Fibroblast of lung (primary cell): ENCODE measurements at regions not wholly inside any gene's neighbourhood (a gene's known extent, or its start where the extent isn't known, plus 50 kb on each side); places are given as distances from the start of the nearest gene placed in this dataset.

Source experiments
- DNase-seq, 2 donors: peaks; one replicate each; pipeline versions ENCODE4 v3.0.0 to v3.0.0-alpha.2; 2010; ENCODE audit warnings: low read depth in 2 of 2
- H2AFZ ChIP-seq: 2 replicates; pipeline ENCODE4 v1.5.1; 2012; ENCODE audit warnings: low read length, control low read depth, inconsistent platforms
- H3K27ac ChIP-seq: 2 replicates; pipeline ENCODE4 v1.5.1; 2011; ENCODE audit warnings: low read length, control low read depth; ENCODE audit not compliant: insufficient read depth
- H3K27me3 ChIP-seq: 2 replicates; pipeline ENCODE4 v1.5.1; 2011; ENCODE audit warnings: mild to moderate bottlenecking, low read length; ENCODE audit not compliant: control insufficient read depth, insufficient read depth
- H3K36me3 ChIP-seq: 2 replicates; pipeline ENCODE4 v1.5.1; 2011; ENCODE audit warnings: low read length; ENCODE audit not compliant: control insufficient read depth, insufficient read depth
- H3K4me1 ChIP-seq: 2 replicates; pipeline ENCODE4 v1.5.1; 2011; ENCODE audit warnings: low read length; ENCODE audit not compliant: control insufficient read depth, insufficient read depth; ENCODE audit errors: extremely low read depth
- H3K4me2 ChIP-seq: 2 replicates; pipeline ENCODE4 v1.5.1; 2011; ENCODE audit warnings: low read length, control low read depth; ENCODE audit not compliant: insufficient read depth; ENCODE audit errors: extremely low read depth
- H3K4me3 ChIP-seq, 4 experiments: fragments of 200-600 bp in 1 of 4; sonication (generic) in 1 of 4; replicated peaks in 1 of 4; 2 replicates each; pipeline ENCODE4 v1.5.1; 2011 to 2016; ENCODE audit warnings: low read length in 4 of 4, low read depth in 3 of 4, mild to moderate bottlenecking in 3 of 4, control low read depth in 2 of 4, inconsistent platforms in 1 of 4, mixed read lengths in 1 of 4; ENCODE audit not compliant: insufficient read depth in 1 of 4; ENCODE audit errors: control extremely low read depth in 1 of 4
- H3K79me2 ChIP-seq: 2 replicates; pipeline ENCODE4 v1.5.1; 2012; ENCODE audit warnings: mild to moderate bottlenecking, low read length, inconsistent platforms; ENCODE audit not compliant: control insufficient read depth, insufficient read depth
- H3K9ac ChIP-seq: 2 replicates; pipeline ENCODE4 v1.5.1; 2011; ENCODE audit warnings: mild to moderate bottlenecking, low read length, control low read depth; ENCODE audit not compliant: insufficient read depth
- H3K9me3 ChIP-seq: 2 replicates; pipeline ENCODE4 v1.5.1; 2012; ENCODE audit warnings: low read depth, low read length; ENCODE audit not compliant: control insufficient read depth, insufficient read depth
- H4K20me1 ChIP-seq: 2 replicates; pipeline ENCODE4 v1.5.1; 2011; ENCODE audit warnings: low read length; ENCODE audit not compliant: control insufficient read depth, insufficient read depth; ENCODE audit errors: extremely low read depth
- CTCF ChIP-seq, 2 donors: IDR thresholded peaks in 1 of 2; conservative IDR thresholded peaks in 1 of 2; 1 replicate in 1 of 2; 2 replicates in 1 of 2; pipeline ENCODE4 v1.5.1; 2011 to 2012; ENCODE audit warnings: low read length in 2 of 2, control low read depth in 1 of 2, inconsistent platforms in 1 of 2, low read depth in 1 of 2, mild to moderate bottlenecking in 1 of 2
- EZH2 ChIP-seq: IDR thresholded peaks from 2 replicates; pipeline ENCODE4 v1.5.1; 2012; ENCODE audit warnings: low read length, control low read depth, mild to moderate bottlenecking; ENCODE audit errors: missing control alignments

- H3K36me3 ChIP-seq = no peaks in the 10 kb centered on the region
- no peak for DNase-seq
- no peak overlapping the region for H3K4me3 ChIP-seq
- H3K4me1 ChIP-seq = no peaks in the 10 kb centered on the region
- TF ChIP-seq CTCF (conservative IDR thresholded peaks at IDR 0.05 in 1 of 2, IDR thresholded peaks at IDR 0.05 in 1 of 2; ENCODE audit: low read depth in 1 of 2, low read length in 2 of 2) (no peak), EZH2 (no peak)
- no peak overlapping the region for H2AFZ ChIP-seq
- H3K9me3 ChIP-seq = no peaks in the 10 kb centered on the region
- H3K27me3 ChIP-seq = no peaks in the 10 kb centered on the region
- no peaks in the 10 kb centered on the region for H3K79me2 ChIP-seq
- H3K4me2 ChIP-seq = peak overlapping the region; percentile 4
- H3K27ac ChIP-seq = no peak overlapping the region
- no peaks in the 10 kb centered on the region for H4K20me1 ChIP-seq
- H3K9ac ChIP-seq = no peak overlapping the region
These were observed 78.1 kb upstream of the GLI3 start for GRCh38 chr7:42315103-42315502.

GRCh38 chr7:42314696-42315095 is 77.7 kb upstream of the GLI3 start:
- no peak overlapping the region for H3K4me2 ChIP-seq
- no peak overlapping the region for H2AFZ ChIP-seq
- no peaks in the 10 kb centered on the region for H4K20me1 ChIP-seq
- no peaks in the 10 kb centered on the region for H3K9me3 ChIP-seq
- no peaks in the 10 kb centered on the region for H3K36me3 ChIP-seq
- no peak overlapping the region for H3K9ac ChIP-seq
- no peak overlapping the region for H3K27ac ChIP-seq
- H3K79me2 ChIP-seq = no peaks in the 10 kb centered on the region
- DNase-seq = peak in 1 of 2 donors; percentile 29
- no peaks in the 10 kb centered on the region for H3K4me1 ChIP-seq
- TF ChIP-seq CTCF (conservative IDR thresholded peaks at IDR 0.05 in 1 of 2, IDR thresholded peaks at IDR 0.05 in 1 of 2; ENCODE audit: low read depth in 1 of 2, low read length in 2 of 2) = no peak
- no peak for TF ChIP-seq EZH2
- no peaks in the 10 kb centered on the region for H3K27me3 ChIP-seq
- no peak overlapping the region for H3K4me3 ChIP-seq

GRCh38 chr7:42311195-42311594 is 74.2 kb upstream of the GLI3 start:
- TF ChIP-seq CTCF (conservative IDR thresholded peaks at IDR 0.05 in 1 of 2, IDR thresholded peaks at IDR 0.05 in 1 of 2; ENCODE audit: low read depth in 1 of 2, low read length in 2 of 2) = no peak
- TF ChIP-seq EZH2 = no peak
- Histone ChIP-seq H3K79me2 (no peaks in the 10 kb centered on the region), H3K9me3 (no peaks in the 10 kb centered on the region), H2AFZ (no peak overlapping the region), H3K4me2 (no peak overlapping the region), H3K36me3 (no peaks in the 10 kb centered on the region), H3K27me3 (no peaks in the 10 kb centered on the region), H3K4me1 (no peaks in the 10 kb centered on the region), H3K27ac (no peak overlapping the region), H4K20me1 (no peaks in the 10 kb centered on the region), H3K9ac (no peak overlapping the region), H3K4me3 (no peak overlapping the region)
- DNase-seq = no peak
